Progenitor cell of endocrine pancreas (in vitro differentiated cells): ENCODE measurements at regions not wholly inside any gene's neighbourhood (a gene's known extent, or its start where the extent isn't known, plus 50 kb on each side); places are given as distances from the start of the nearest gene placed in this dataset.

ENCODE experiments used
- DNase-seq: peaks from one replicate; pipeline ENCODE4 v3.0.0; 2021; ENCODE audit warnings: low spot score; ENCODE audit not compliant: unreplicated experiment
- H3K27ac Mint-ChIP-seq: 2 replicates; pipeline ENCODE4 v1.8.0; 2021; ENCODE audit warnings: mild to moderate bottlenecking, moderate library complexity, mixed read lengths
- H3K27me3 Mint-ChIP-seq: 2 replicates; pipeline ENCODE4 v1.8.0; 2021; ENCODE audit warnings: mixed read lengths
- H3K36me3 Mint-ChIP-seq: 2 replicates; pipeline ENCODE4 v1.8.0; 2022; ENCODE audit warnings: mixed read lengths; ENCODE audit not compliant: insufficient read depth
- H3K4me1 Mint-ChIP-seq: 2 replicates; pipeline ENCODE4 v1.8.0; 2021; ENCODE audit warnings: low read depth, mixed read lengths
- H3K4me3 Mint-ChIP-seq: 2 replicates; pipeline ENCODE4 v1.8.0; 2021; ENCODE audit warnings: low read depth, mild to moderate bottlenecking, moderate library complexity, mixed read lengths
- H3K9me3 Mint-ChIP-seq: 2 replicates; pipeline ENCODE4 v1.8.0; 2021; ENCODE audit warnings: low read depth, mixed read lengths
- TF ChIP-seq, protein P1 (sequence below): fragments of 200-600 bp; sonication (generic); IDR thresholded peaks from one replicate; pipeline ENCODE4 v1.5.0; 2021; ENCODE audit warnings: antibody characterized with exemption, mild to moderate bottlenecking; ENCODE audit not compliant: unreplicated experiment

DNA sequence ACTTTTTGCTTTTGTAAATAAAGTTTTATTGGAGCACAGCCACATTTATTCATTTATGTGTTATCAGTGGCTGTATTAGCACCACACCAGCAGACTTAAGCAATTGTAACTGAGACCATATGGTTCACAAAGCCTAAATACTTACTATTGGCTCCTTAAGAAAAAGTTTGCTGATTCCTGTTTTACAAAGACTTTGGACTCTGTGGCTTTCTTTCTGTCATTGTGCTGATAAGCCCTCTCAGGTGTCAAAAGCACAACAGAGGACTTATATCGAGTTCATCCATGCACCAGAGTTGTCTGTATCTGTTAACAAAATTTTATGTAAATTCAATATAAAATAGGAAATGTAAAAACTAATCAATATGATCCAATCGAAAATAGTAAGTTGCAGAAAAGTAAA lies 55.6 kb upstream of the PCSK5 start:
- no peak overlapping the region for H3K27ac Mint-ChIP-seq
- no peak overlapping the region for H3K4me3 Mint-ChIP-seq
- H3K36me3 Mint-ChIP-seq, result peaks cover 1% of the 10 kb centered on the region
- no peak for DNase-seq
- H3K27me3 Mint-ChIP-seq, result no peaks in the 10 kb centered on the region
- peaks cover 1% of the 10 kb centered on the region for H3K4me1 Mint-ChIP-seq
- TF ChIP-seq, protein P1, sequence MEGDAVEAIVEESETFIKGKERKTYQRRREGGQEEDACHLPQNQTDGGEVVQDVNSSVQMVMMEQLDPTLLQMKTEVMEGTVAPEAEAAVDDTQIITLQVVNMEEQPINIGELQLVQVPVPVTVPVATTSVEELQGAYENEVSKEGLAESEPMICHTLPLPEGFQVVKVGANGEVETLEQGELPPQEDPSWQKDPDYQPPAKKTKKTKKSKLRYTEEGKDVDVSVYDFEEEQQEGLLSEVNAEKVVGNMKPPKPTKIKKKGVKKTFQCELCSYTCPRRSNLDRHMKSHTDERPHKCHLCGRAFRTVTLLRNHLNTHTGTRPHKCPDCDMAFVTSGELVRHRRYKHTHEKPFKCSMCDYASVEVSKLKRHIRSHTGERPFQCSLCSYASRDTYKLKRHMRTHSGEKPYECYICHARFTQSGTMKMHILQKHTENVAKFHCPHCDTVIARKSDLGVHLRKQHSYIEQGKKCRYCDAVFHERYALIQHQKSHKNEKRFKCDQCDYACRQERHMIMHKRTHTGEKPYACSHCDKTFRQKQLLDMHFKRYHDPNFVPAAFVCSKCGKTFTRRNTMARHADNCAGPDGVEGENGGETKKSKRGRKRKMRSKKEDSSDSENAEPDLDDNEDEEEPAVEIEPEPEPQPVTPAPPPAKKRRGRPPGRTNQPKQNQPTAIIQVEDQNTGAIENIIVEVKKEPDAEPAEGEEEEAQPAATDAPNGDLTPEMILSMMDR, result no peak
- peaks cover 8% of the 10 kb centered on the region for H3K9me3 Mint-ChIP-seq
